ENCODE measurements at regions not wholly inside any gene's neighbourhood (a gene's known extent, or its start where the extent isn't known, plus 50 kb on each side); places are given as distances from the start of the nearest gene placed in this dataset.

GRCh38 chr3:1506090-1506489 lies 413.3 kb downstream of the CNTN6 start:
- Histone ChIP-seq H3K4me1 (ENCODE audit: control insufficient read depth, insufficient read depth, low read length) (no peaks in the 10 kb centered on the region), H3K4me3 (ENCODE audit: low read length) (no peak overlapping the region), H3K27ac (ENCODE audit: low read length) (no peak overlapping the region), H3K9me3 (ENCODE audit: control insufficient read depth, low read depth, low read length) (no peaks in the 10 kb centered on the region), H3K27me3 (ENCODE audit: control insufficient read depth, insufficient read depth, low read length) (no peaks in the 10 kb centered on the region), H3K36me3 (ENCODE audit: control insufficient read depth, insufficient read depth, low read length) (no peaks in the 10 kb centered on the region)
- DNase-seq: no peak
- no CpG with 5 or more reads among the region's 1 CpG for WGBS (ENCODE audit: insufficient coverage, low lambda C conversion rate)

DNA sequence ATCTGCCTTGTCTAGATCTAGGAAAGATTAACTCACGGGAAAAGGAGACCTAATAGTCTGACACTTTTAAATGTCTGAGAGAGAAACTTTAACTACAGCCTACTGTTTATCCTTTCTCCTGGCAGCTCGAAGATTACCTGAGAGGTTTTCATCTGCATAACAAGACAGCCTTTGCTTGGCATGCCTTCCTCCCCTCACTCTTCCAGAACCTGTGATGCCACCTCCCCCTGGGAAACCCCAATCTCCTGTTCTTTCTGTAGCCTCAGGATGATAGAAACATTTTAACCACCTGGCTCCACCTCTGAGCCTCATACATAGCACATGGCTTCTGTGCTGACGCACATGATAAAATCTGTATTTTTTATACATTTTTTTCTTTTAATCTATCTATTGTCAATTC lies 420.8 kb downstream of the CNTN6 start:
- Histone ChIP-seq H3K9me3 (ENCODE audit: control insufficient read depth, low read depth, low read length) (no peaks in the 10 kb centered on the region), H3K4me1 (ENCODE audit: control insufficient read depth, insufficient read depth, low read length) (no peaks in the 10 kb centered on the region), H3K27me3 (ENCODE audit: control insufficient read depth, insufficient read depth, low read length) (no peaks in the 10 kb centered on the region), H3K27ac (ENCODE audit: low read length) (no peak overlapping the region), H3K4me3 (ENCODE audit: low read length) (no peak overlapping the region), H3K36me3 (ENCODE audit: control insufficient read depth, insufficient read depth, low read length) (no peaks in the 10 kb centered on the region)
- no peak for DNase-seq
- 100% methylated on average over 1 of the region's 3 CpGs for WGBS (ENCODE audit: insufficient coverage, low lambda C conversion rate)

DNA sequence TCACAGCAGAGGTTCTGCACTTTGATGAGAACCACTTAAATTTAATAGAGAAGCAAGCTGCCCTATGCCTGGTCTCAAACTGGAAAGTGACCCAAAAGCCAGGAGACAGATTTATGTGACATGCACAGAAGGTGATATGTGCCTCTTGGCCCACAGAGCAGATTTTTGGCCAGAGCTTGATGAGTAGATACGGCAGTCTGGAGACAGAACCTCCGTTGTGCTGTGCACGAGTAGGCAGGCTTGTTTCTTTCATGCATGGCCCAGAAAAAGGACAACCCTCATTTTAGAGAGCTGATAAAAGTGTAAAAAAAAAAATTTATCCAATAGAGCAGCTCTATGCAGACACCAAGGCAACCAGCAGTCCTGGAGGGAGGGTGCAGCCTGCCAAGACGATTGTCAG lies 423.1 kb downstream of the CNTN6 start:
- no peaks in the 10 kb centered on the region for H3K4me1 ChIP-seq (ENCODE audit: control insufficient read depth, insufficient read depth, low read length)
- 85% methylated on average over 3 of the region's 4 CpGs for WGBS (ENCODE audit: insufficient coverage, low lambda C conversion rate)
- no peaks in the 10 kb centered on the region for H3K9me3 ChIP-seq (ENCODE audit: control insufficient read depth, low read depth, low read length)
- DNase-seq: no peak
- no peaks in the 10 kb centered on the region for H3K36me3 ChIP-seq (ENCODE audit: control insufficient read depth, insufficient read depth, low read length)
- H3K27me3 ChIP-seq (ENCODE audit: control insufficient read depth, insufficient read depth, low read length): no peaks in the 10 kb centered on the region
- H3K27ac ChIP-seq (ENCODE audit: low read length): no peak overlapping the region
- H3K4me3 ChIP-seq (ENCODE audit: low read length): no peak overlapping the region

GRCh38 chr3:1527786-1528185 lies 435.0 kb downstream of the CNTN6 start:
- H3K27me3 ChIP-seq (ENCODE audit: control insufficient read depth, insufficient read depth, low read length): no peaks in the 10 kb centered on the region
- DNase-seq: no peak
- H3K9me3 ChIP-seq (ENCODE audit: control insufficient read depth, low read depth, low read length): no peaks in the 10 kb centered on the region
- H3K4me3 ChIP-seq (ENCODE audit: low read length): no peak overlapping the region
- no peaks in the 10 kb centered on the region for H3K36me3 ChIP-seq (ENCODE audit: control insufficient read depth, insufficient read depth, low read length)
- 68% methylated on average over 4 of the region's 4 CpGs for WGBS (ENCODE audit: insufficient coverage, low lambda C conversion rate)
- no peaks in the 10 kb centered on the region for H3K4me1 ChIP-seq (ENCODE audit: control insufficient read depth, insufficient read depth, low read length)
- H3K27ac ChIP-seq (ENCODE audit: low read length): no peak overlapping the region

DNA sequence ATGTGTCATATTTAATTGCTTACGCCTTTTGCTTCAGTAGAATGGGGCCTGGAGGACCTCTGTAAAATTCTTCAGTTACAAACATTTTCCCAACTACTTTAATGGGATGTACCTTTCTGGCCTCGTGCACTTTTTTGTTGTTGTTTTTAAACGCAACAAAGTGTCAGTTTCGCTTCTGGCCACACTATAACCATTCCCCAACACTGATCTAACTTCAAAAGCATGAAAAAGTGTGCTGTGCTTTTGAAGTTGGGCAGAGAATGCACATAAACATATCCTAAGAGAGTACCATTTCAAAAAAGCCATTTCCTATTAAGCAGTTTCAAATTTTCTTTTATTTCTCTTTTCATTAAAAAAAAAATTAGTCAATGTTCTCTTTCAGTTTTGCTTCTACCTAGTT lies 435.8 kb downstream of the CNTN6 start:
- Histone ChIP-seq H3K4me1 (ENCODE audit: control insufficient read depth, insufficient read depth, low read length) (no peaks in the 10 kb centered on the region), H3K27ac (ENCODE audit: low read length) (no peak overlapping the region), H3K4me3 (ENCODE audit: low read length) (no peak overlapping the region), H3K36me3 (ENCODE audit: control insufficient read depth, insufficient read depth, low read length) (no peaks in the 10 kb centered on the region), H3K9me3 (ENCODE audit: control insufficient read depth, low read depth, low read length) (no peaks in the 10 kb centered on the region), H3K27me3 (ENCODE audit: control insufficient read depth, insufficient read depth, low read length) (no peaks in the 10 kb centered on the region)
- WGBS (ENCODE audit: insufficient coverage, low lambda C conversion rate): 93% methylated on average over 3 of the region's 4 CpGs
- DNase-seq: no peak

DNA sequence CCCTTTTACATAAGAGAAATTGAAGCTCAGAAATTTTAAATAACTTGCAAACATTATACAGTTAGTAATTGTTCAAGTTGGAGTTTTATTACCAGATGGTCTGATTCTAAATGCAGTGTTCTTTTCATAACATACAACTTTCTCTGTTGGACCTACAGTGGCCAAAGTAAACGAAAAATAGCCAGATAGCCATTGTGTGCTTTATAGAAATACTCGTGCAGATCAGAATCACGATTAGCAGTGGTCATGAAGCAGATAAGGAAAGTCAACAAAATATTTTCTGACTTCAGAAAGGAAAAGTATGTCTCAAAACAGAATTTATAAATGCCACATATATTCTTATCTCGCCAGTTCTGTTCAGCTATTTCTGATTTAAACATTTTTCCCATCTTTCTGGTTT lies 436.9 kb downstream of the CNTN6 start:
- Histone ChIP-seq H3K27ac (ENCODE audit: low read length) (no peak overlapping the region), H3K36me3 (ENCODE audit: control insufficient read depth, insufficient read depth, low read length) (no peaks in the 10 kb centered on the region), H3K4me1 (ENCODE audit: control insufficient read depth, insufficient read depth, low read length) (no peaks in the 10 kb centered on the region), H3K4me3 (ENCODE audit: low read length) (no peak overlapping the region), H3K9me3 (ENCODE audit: control insufficient read depth, low read depth, low read length) (no peaks in the 10 kb centered on the region), H3K27me3 (ENCODE audit: control insufficient read depth, insufficient read depth, low read length) (no peaks in the 10 kb centered on the region)
- DNase-seq: no peak
- 30% methylated on average over 4 of the region's 4 CpGs for WGBS (ENCODE audit: insufficient coverage, low lambda C conversion rate)

GRCh38 chr3:1531981-1532380 lies 439.2 kb downstream of the CNTN6 start:
- H3K9me3 ChIP-seq (ENCODE audit: control insufficient read depth, low read depth, low read length): no peaks in the 10 kb centered on the region
- no peaks in the 10 kb centered on the region for H3K4me1 ChIP-seq (ENCODE audit: control insufficient read depth, insufficient read depth, low read length)
- no peak overlapping the region for H3K4me3 ChIP-seq (ENCODE audit: low read length)
- no peaks in the 10 kb centered on the region for H3K36me3 ChIP-seq (ENCODE audit: control insufficient read depth, insufficient read depth, low read length)
- no peaks in the 10 kb centered on the region for H3K27me3 ChIP-seq (ENCODE audit: control insufficient read depth, insufficient read depth, low read length)
- DNase-seq: no peak
- no peak overlapping the region for H3K27ac ChIP-seq (ENCODE audit: low read length)

GRCh38 chr3:1532935-1533606 lies 440.2 kb downstream of the CNTN6 start:
- 84% methylated on average over 3 of the region's 4 CpGs for WGBS (ENCODE audit: insufficient coverage, low lambda C conversion rate)
- no peak overlapping the region for H3K4me3 ChIP-seq (ENCODE audit: low read length)
- H3K9me3 ChIP-seq (ENCODE audit: control insufficient read depth, low read depth, low read length): no peaks in the 10 kb centered on the region
- H3K27ac ChIP-seq (ENCODE audit: low read length): no peak overlapping the region
- no peaks in the 10 kb centered on the region for H3K4me1 ChIP-seq (ENCODE audit: control insufficient read depth, insufficient read depth, low read length)
- H3K27me3 ChIP-seq (ENCODE audit: control insufficient read depth, insufficient read depth, low read length): no peaks in the 10 kb centered on the region
- no peak for DNase-seq
- H3K36me3 ChIP-seq (ENCODE audit: control insufficient read depth, insufficient read depth, low read length): no peaks in the 10 kb centered on the region

DNA sequence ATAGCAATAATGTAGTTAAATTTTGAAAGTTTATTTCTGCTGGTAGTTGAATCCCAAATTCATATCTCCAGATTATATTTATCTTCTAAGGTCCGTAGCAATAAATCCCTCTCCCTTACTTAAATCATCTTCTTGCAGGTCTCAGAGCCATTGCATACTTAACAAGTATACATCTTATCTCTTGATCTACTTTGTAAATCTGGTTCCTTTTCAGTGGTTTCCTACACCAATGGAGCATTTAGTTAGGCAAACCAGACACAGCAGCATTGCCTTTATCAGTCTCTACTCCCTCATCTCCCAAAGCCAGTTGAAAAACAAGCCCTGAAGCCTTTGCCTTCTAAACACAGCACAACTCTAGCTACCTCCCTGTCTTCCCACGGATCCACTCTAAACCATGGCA lies 440.9 kb downstream of the CNTN6 start:
- H3K9me3 ChIP-seq (ENCODE audit: control insufficient read depth, low read depth, low read length): no peaks in the 10 kb centered on the region
- no peaks in the 10 kb centered on the region for H3K4me1 ChIP-seq (ENCODE audit: control insufficient read depth, insufficient read depth, low read length)
- WGBS (ENCODE audit: insufficient coverage, low lambda C conversion rate): 47% methylated on average over 2 of the region's 2 CpGs
- no peaks in the 10 kb centered on the region for H3K27me3 ChIP-seq (ENCODE audit: control insufficient read depth, insufficient read depth, low read length)
- no peak overlapping the region for H3K4me3 ChIP-seq (ENCODE audit: low read length)
- H3K27ac ChIP-seq (ENCODE audit: low read length): no peak overlapping the region
- H3K36me3 ChIP-seq (ENCODE audit: control insufficient read depth, insufficient read depth, low read length): no peaks in the 10 kb centered on the region
- DNase-seq: no peak

GRCh38 chr3:1534252-1534651 lies 441.4 kb downstream of the CNTN6 start:
- Histone ChIP-seq H3K36me3 (ENCODE audit: control insufficient read depth, insufficient read depth, low read length) (no peaks in the 10 kb centered on the region), H3K27me3 (ENCODE audit: control insufficient read depth, insufficient read depth, low read length) (no peaks in the 10 kb centered on the region), H3K27ac (ENCODE audit: low read length) (no peak overlapping the region), H3K9me3 (ENCODE audit: control insufficient read depth, low read depth, low read length) (no peaks in the 10 kb centered on the region), H3K4me1 (ENCODE audit: control insufficient read depth, insufficient read depth, low read length) (no peaks in the 10 kb centered on the region), H3K4me3 (ENCODE audit: low read length) (no peak overlapping the region)
- DNase-seq: no peak
- WGBS (ENCODE audit: insufficient coverage, low lambda C conversion rate): 100% methylated on average over 2 of the region's 3 CpGs

GRCh38 chr3:1535361-1535760 lies 442.5 kb downstream of the CNTN6 start:
- Histone ChIP-seq H3K27ac (ENCODE audit: low read length) (no peak overlapping the region), H3K4me1 (ENCODE audit: control insufficient read depth, insufficient read depth, low read length) (no peaks in the 10 kb centered on the region), H3K36me3 (ENCODE audit: control insufficient read depth, insufficient read depth, low read length) (no peaks in the 10 kb centered on the region), H3K4me3 (ENCODE audit: low read length) (no peak overlapping the region), H3K27me3 (ENCODE audit: control insufficient read depth, insufficient read depth, low read length) (no peaks in the 10 kb centered on the region), H3K9me3 (ENCODE audit: control insufficient read depth, low read depth, low read length) (no peaks in the 10 kb centered on the region)
- DNase-seq: no peak
- 100% methylated on average over 1 of the region's 1 CpG for WGBS (ENCODE audit: insufficient coverage, low lambda C conversion rate)

Measured in large intestine (tissue), 3 donors.